Suprapubic skin (tissue), 2 donors: ENCODE measurements at regions not wholly inside any gene's neighbourhood (a gene's known extent, or its start where the extent isn't known, plus 50 kb on each side); places are given as distances from the start of the nearest gene placed in this dataset.

ENCODE experiments used
- EP300 ChIP-seq: sonication (generic); formaldehyde crosslinking; IDR thresholded peaks from one replicate; pipeline ENCODE4 v1.6.1; 2017; ENCODE audit warnings: antibody characterized with exemption
- POLR2A ChIP-seq, 2 donors: fragments of 450-650 bp; IDR thresholded peaks; one replicate each; pipeline ENCODE4 v1.6.1; 2017; ENCODE audit warnings: antibody characterized with exemption in 2 of 2, mild to moderate bottlenecking in 2 of 2, moderate library complexity in 2 of 2

DNA sequence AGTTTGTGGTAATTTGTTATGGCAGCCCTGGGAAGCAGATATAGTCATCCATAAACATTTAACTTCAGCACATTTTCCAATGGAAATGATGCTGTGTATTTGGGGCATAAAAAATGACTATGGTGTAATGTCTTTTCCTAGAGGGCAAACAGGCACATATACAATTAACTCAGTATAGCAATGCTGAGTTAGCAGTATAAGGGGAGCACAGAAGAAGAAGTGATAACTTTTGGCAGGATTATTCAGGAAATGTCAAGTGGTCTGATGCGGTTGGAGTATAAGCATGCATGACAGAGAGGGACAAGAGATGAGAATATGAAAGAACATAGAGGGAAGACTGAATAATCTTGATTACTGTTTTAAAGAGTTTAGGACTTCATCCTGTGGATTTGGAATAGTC is 55.3 kb upstream of the PRKD1 start:
- no peak for TF ChIP-seq EP300
- TF ChIP-seq POLR2A (IDR thresholded peaks at IDR 0.05): no peak
